NCI-H2171 (cell line): ENCODE measurements at regions not wholly inside any gene's neighbourhood (a gene's known extent, or its start where the extent isn't known, plus 50 kb on each side); places are given as distances from the start of the nearest gene placed in this dataset.
"Not testable (repeated sequence)": the region's sequence is repeated elsewhere in the genome, so short reads cannot be mapped to it uniquely, and the experiment has no call there.

Experiments used
- DNase-seq: peaks from one replicate; lab custom pipeline; 2025; lab: John Stamatoyannopoulos, UW

DNA sequence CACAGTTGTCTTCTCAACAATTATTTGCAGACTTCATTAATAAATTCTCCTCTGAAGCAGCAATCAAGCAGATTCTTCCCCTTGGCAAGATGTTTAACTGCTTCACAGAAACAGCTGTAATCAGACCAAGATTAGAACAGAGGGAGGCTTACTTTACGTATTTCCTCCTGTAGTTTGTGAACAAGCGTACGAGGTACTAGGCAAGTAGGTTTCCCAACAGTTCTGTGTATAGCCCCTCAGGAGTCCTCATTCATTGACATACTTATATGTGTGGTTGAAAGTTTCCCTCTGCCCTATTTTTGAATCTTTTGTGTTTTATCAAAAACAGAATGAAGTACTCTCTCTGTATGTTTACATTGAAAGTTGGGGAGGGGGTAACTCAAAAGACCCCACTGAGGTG lies 128.0 kb downstream of the SPATA31D1 start:
- no peak for DNase-seq

DNA sequence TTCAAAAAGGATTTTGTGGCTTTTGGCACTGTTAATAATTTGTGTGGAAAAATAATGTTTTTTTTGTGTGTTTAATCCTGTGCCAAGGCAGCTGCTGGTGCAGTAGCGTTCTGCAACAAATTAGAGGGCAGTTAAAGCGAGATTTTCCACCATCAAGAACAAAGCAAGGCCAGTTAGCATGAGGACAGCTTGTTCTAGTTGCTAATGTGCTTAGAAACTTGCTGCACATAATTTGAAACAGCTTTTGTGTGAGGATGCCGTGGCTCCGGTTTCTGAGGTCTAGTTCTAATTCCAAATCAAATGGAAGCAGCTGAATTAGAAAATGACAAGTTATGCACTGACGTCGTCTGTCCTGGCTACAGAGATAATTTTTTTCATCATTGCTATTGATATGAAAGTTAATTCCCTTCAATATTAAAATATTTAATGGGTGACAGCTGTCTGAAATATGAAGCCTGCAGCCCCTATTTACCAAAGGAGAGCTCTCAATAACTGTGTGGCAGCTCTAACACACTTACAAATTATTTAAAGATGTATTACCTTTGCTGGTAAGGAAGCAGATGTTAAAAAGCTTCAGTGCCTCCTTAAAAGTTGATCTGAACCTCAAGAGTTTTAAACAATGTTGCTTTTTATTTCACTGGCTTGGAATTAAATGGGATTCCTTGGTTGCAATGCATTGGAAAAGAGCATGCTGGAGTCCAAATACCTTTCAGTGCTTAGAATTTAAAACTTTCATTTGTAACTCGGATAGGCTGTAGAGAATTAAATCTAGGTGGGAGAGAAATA lies 128.6 kb downstream of the SPATA31D1 start:
- DNase-seq: peak; percentile 43

DNA sequence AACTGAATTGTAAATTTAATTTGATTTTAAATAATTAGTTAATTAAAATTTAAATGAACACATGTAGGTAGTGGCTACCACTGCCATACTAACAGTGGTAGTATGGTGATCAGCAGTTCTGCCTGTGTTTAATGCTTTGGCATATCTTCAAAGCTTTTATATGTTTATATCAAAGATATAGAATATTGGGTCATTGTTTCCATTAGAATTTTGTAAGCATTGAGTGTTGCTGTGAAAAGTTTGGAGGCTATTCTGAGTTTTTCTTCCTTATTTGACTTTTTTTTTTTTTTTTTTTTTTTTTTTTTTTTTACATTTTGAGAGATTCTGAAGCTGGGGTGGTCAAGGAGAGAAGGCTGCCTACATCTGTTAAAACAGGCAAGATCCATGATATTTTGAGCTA lies 134.2 kb downstream of the SPATA31D1 start:
- no peak for DNase-seq

DNA sequence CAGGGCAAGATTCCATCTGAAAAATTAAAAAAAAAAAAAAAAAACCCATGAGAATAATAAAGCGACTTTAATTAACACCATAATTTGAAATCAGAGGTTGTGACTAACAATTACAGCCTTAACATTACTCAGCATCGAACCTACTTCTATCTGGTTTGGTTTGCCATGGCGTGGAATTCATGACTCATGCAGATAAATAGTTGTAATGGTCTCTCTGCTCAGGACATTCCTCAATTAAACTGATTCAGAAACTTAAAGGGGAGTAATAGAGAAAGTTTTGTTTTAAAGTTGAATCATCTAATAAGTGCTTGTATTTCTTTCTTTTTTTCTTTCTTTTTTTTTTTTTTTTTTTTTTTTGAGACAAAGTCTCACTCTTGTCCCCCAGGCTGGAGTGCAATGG lies 135.5 kb downstream of the SPATA31D1 start:
- no peak for DNase-seq

DNA sequence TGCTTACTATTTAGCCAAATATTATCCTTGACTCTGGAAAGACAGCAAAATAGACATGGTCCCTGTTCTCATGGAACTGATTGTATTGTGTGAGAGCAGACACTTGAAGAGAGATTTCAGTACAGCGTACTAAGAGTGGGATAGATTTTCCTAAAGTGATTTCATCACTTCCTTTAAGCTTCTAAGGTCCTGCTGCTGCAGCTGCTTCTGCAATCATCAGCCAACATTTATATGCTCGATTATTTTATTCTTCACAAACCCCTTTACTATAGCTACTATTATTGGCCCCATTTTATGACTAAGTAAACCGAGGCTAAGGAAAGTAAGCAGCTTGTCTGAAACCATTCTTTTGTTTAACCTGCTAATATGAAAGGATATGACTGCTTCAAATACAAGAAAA lies 137.7 kb downstream of the SPATA31D1 start:
- no peak for DNase-seq

DNA sequence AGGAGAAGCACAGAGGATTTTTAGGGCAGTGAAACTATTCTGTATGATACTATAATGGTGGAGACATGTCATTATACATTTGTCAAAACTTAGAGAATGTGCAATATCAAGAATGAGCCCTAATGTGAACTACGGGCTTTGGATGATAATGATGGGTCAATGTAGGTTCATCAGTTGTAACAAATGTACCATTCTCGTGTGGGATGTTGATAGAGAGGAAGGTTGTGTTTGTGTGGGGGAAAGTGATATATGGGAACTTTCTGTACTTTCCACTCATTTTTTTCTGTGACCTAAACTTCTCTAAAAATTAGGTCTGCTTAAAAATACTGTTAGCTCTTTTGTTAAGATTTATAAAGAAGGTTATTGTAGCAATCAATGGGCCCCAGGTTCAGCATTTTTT lies 138.9 kb downstream of the SPATA31D1 start:
- no peak for DNase-seq

DNA sequence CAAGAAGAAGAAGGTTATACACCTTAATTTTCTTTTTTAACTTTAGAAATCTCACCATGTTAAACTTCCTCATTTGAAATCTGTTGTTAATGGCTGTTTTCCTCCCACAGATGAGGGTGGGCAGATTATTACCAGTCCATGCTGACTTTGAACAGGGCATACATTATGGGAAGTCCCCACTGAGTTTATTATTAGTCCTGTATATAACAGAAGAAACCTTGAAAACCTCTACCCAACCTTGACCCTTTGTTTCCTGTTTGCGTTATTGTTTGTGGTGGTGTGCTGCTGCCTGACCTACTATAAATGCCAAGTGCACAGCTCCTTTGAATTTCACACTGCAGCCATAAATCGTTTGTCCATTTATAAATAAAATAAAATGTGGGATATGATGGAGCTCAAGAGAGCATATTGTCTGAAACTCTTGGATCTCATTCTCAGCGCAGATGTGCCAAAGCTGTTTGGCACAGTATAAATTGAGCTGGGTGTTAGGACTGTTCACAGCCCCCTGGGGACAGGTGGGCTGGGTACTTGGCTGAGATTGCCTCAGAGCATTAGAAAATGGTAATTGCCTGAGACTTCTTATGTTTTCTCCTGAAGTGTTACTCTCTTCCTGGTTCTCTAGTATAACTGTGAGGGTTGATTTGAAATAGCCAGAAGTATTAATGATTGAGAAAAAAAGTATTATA lies 139.6 kb downstream of the SPATA31D1 start:
- DNase-seq: peak; percentile 76

DNA sequence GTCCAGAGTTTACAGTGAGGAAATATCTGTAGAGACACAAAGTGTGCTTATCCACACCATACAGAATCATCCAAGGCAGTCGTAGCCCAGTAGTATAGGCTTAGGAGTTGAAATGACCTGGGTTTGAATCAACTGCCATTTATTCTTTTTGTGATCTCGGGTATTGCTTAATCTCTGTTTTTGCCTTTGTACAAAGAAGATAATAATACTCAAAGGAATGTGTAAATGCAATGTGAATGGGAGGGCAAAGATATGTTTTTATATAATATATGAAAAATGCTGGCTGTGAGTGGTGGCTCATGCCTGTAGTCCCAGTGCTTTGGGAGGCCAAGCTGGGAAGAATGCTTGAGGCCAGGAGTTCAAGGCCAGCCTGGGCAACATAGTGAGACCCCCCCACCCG lies 141.1 kb downstream of the SPATA31D1 start:
- DNase-seq: no peak

DNA sequence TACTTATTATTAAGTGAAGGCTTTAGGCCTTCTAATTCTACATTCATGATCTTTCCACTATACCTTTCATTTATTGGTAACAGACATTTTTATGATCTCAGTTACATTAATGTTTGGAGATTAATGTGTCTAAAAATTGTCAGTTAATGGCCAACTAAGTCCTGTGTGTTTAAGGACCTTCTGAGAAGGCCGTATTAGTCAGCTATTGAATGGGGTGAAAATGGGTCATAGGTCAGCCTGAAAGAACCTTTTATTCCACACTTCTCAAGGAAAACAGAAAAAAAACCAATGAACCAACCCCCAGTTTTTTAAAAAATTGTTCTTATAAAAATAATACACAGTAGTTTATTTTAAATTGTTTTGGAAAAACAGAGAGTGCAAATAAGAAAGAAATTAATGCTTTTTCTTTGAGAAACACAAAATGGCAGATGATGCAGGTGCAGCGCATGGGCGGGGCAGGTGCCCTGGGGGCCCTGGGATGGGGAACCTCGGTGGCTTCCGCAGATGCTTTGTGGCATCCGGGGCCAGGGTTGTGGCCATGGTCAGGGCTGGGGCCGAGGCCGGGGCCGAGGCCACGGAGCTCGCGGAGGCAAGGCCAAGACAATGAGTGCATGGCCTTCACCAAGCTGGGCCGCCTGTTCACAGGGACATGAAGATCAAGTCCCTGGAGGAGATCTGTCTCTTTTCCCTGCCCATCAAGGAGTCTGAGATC lies 141.9 kb downstream of the SPATA31D1 start:
- DNase-seq: no peak

DNA sequence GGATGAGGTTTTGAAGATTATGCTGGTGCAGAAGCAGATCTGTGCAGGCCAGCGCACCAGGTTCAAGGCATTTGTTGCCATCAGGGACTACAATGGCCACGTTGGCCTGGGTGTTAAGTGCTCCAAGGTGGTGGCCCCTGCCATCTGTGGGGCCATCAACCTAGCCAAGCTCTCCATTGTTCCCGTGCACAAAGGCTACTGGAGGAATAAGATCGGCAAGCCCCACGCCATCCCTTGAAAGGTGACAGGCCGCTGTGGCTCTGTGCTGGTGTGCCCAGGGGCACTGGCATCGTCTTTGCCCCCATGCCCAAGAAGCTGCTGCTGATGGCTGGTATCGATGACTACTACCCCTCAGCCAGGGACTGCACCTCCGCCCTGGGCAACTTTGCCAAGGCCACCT lies 142.5 kb downstream of the SPATA31D1 start:
- DNase-seq: no peak

DNA sequence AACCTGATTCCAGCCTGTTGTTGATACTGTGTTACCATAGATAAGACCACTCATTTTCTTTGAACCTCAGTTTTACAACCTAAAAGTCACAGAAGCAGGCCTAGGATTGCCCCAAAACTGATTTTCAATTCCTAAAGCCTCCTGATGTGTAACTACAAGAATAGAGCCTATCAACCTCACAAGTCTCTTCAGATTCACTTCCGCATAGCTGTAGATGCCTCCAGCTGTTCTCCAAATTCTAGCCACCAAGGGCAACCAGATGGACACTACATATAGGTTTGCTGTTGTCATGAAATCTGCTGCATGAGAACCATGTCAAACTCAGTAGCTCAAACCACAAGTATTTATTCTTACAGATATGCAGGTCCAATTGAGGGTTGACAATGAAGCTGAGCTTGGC lies 143.5 kb downstream of the SPATA31D1 start:
- no peak for DNase-seq

DNA sequence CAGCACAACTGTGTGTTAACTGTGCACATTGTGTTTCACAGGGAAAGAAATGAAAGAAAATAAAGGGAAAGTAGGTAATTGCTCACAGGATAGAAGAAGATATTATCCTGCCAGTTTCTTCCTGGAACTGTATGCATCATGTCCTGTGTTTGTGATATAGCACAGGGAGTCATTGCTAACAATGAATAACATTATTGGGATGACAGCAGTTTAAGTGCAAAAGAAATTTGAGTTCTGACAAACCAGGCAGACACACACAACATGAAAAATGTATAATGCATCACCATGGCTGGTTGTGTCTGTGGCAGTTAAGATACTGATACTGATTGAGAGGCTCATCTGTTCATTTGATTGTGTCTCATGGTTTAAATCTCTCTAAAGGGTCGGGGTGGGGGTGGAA lies 145.4 kb downstream of the SPATA31D1 start:
- no peak for DNase-seq

DNA sequence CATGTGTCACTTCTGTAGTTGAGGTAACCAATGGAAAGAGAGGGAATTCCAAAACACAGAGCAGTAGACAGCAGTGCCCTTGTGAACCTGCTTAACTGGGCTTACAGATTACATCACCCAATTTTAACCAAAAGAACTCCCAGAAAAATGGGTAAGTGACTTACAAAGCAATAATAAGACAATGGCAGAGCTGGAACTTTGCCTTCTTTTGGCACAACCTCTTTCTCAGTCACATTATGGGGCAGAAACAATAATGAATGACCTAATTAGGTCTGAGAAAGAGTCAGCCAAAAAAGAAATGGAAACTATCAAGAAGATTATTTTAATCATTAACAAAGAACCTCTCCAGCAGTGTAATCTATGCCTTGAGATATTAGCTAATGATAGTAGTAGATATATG lies 146.5 kb downstream of the SPATA31D1 start:
- DNase-seq: no peak

DNA sequence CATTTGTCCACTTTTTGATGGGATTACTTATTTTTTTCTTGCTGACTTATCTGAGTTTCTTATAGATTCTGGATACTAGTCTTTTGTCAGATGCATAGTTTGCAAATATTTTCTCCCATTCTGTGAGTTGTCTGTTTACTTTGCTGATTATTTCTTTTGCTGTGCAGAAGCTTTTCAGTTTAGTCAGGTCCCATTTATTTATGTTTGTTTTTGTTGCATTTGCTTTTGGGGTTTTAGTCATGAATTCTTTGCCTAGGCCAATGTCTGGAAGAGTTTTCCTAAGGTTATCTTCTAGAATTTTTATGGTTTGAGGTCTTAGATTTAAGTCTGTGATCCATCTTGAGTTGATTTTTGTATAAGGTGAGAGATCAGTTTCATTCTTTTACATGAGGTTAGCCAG lies 149.5 kb downstream of the SPATA31D1 start:
- DNase-seq: not testable (repeated sequence)

DNA sequence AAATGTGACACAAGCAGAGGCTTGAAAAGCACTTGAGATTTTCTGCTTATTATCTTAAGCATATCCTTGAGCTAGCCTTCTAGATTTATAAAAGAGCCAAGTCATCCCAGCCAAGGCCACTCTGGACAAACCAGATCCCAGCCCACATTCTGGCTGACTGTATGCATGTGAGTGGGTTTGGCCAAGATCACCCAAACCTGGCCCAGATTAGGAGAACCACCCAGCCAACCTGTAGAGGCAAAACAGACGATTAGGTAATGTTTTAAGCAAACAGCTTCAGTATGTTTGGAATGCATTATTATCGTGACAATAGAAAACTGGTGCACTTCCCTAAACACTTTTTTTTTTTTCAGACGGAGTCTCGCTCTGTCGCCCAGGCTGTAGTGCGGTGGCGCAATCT lies 151.9 kb downstream of the SPATA31D1 start:
- no peak for DNase-seq

DNA sequence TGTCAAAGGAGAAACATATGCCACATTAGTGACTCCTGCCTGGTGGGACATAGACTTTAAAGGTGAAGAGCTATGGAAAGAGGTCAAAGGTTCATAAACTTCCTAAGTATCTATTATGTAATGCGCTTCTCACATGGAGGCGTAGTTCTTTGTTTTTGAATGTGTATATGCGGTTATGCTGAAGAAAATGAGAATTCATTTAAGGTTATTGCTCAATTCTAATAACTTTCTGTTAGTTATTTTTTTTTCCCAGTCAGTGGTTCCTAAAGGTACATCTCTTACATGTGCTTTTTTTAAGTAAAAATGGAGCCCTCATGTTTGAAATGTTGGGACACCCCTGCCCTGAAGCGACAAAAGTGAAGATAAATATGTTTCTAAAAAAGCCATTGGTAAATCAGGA lies 156.2 kb downstream of the SPATA31D1 start:
- DNase-seq: no peak

DNA sequence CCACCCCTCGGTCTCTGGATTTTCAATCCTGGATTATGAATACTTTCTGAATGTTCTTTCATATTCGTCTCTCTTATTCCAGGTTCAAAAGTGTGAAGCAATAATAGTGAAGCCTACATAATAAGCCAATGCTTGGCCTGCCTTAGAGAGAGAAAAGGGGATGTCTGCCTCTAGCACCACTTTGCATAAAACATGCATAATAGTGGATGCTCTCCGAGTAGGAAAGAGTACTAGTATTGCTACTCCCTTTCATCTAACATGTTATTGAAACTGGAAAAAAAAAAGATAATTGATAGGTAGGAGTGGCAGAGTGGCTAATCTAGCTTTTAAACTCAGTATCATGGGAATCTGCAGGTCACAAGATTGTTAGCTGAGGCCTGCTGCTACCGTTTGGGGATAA lies 158.1 kb downstream of the SPATA31D1 start:
- no peak for DNase-seq

DNA sequence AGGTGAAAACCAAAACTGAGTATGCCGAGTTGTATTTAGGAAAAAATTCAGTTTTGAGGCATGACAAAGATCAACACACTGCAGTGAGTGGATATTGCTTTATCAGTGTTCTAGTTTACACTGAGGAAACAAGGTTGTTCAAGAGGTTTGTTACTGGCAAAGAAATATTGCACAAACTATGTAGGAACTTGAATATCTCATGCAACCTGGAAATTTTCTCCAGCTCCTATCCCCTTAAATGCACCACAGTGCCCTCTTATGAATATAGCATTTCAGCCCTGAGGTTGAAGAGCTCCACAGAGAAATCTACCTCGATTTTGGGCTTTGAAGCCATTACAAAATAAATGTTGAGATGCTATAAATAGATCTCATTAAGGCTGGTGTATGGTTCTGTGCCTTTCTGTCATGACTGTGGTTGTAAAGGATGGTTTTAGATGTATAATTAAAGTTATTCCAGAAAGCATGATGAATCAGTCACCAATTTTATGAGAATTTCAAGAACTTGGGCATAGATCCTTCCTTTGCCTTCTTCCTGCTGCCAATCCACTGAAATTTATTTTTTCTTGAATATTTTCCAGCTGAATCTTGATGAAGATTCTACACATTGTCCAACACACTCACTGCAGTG lies 159.3 kb downstream of the SPATA31D1 start:
- no peak for DNase-seq

DNA sequence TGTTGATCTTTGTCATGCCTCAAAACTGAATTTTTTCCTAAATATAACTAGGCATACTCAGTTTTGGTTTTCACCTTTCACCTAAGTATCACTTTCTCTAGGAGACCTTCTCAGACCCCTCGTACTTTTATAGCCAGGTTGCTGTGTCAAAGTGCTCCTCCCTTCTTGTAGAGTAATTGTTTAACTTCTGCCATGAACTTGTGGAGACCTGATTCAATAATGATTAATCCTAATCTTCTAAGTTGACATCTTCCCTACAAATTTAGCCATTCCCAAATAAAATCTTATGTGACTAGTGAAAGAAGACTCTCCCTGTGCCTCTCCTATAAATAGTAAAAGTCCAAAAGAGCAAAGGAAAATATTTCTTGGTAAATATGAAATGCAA lies 159.8 kb downstream of the SPATA31D1 start:
- no peak for DNase-seq

DNA sequence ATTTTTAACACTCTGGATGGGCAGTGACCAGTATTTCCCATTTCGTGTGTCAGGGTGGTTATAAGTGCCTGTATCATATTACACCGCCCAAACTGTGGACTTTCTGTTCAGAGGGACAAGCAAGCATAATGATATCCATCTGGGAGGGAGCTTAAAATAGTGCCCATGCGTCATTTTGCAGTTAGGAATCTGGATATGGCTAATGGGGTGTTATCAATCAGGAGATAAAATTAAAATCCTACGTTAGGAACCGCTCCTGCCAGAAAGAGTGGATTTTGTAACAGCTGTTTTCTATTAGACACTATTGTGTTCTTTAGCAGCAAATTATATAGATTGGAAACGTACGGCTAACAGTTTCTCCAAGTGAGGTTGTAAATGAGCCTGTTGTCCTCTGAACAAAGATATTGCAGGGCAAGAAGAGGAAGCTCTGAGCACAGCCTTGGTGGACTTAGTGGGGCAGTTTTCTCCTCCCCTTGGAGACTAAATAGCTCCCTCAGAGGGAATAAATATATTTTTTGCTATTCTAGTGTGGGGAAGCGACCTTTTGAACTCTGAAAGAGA lies 160.4 kb downstream of the SPATA31D1 start:
- DNase-seq: no peak

DNA sequence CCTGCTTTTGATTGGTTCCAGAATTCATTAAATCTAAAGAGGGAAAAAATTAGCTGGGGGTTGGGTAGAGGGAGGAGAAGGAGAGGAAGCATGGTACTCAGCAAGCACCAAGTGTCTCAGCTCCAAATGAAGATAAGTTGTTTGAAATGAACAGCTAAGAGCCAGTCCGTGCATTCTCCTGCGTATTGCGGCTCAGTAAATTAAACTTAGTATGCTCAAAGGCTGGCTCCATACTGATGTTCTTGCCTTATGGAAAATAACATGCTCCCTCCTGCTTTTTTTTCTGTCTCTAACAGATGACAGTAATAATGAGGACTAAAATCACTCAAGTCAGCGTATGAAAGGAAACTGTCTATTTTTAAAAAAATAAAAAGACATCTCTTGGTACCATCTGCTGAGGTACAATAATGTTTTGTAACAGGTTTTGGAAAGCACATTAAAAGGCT lies 161.0 kb downstream of the SPATA31D1 start:
- peak; percentile 61 for DNase-seq

DNA sequence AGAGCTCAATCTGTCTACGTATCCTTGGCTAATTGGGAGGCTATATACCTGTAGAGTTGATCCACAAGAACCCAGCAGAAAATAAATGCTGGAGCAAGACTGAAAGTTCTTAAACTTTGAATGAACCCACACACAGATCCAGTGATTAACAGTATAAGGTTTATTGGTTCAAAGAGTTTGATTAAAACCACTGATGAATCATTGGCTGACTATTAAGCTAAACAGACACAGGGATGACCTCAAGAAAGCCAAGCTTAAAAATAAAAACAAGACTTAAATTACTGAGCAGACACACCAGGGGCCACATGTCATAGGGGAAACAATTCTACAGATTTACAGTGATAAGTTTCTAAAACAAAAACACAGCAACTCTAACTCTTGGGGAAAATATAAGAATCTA lies 163.6 kb downstream of the SPATA31D1 start:
- DNase-seq: no peak
